HepG2 (cell line): ENCODE measurements at regions not wholly inside any gene's neighbourhood (a gene's known extent, or its start where the extent isn't known, plus 50 kb on each side); places are given as distances from the start of the nearest gene placed in this dataset.
A peak's percentile ranks its signal among the peaks of the same experiment; 100 is the strongest.
"Not testable (repeated sequence)": the region's sequence is repeated elsewhere in the genome, so short reads cannot be mapped to it uniquely, and the experiment has no call there.

Experiments used
- ATAC-seq: fragments of 200-7000 bp; cut with Tn5 transposase; 3 replicates; pipeline ENCODE4 v1.9.1; 2020; ENCODE audit warnings: mild to moderate bottlenecking, moderate library complexity
- BruUV-seq: library from RNA; stranded (reverse); fragments of 400-500 nt; replicated peaks from 2 replicates; lab custom pipeline; 2021; lab: Mats Ljungman, UMichigan
- CTCF ChIA-PET: fragments of 300-600 bp; formaldehyde crosslinking; extraction: SDS; loops from one replicate; lab custom pipeline; 2021; ENCODE audit warnings: low total read pairs, inconsistent platforms, low intra/inter-chr PET ratio; lab: Yijun Ruan, JAX
- POLR2A ChIA-PET: fragments of 350-600 bp; sonication (Branson Sonifier 250); formaldehyde crosslinking; loops from one replicate; lab custom pipeline; 2020; ENCODE audit warnings: antibody characterized with exemption, inconsistent platforms; lab: Yijun Ruan, JAX
- DNase-seq: peaks from one replicate; pipeline ENCODE4 v3.0.0-alpha.2; 2015; ENCODE audit warnings: low spot score
- FAIRE-seq: peaks from 3 replicates; lab custom pipeline; 2011; peaks lifted over from hg19 to GRCh38; lab: Jason Lieb, UNC
- H2AFZ ChIP-seq: one replicate; pipeline ENCODE4 v1.6.1; 2011; ENCODE audit warnings: low read length, inconsistent platforms
- H3K27ac ChIP-seq: fragments of 300-600 bp; 3 replicates; pipeline ENCODE4 v1.8.0; 2011; ENCODE audit warnings: mixed run types, mild to moderate bottlenecking, mixed read lengths, low read length, inconsistent platforms; ENCODE audit not compliant: insufficient read depth; ENCODE audit errors: extremely low read length
- H3K27me3 ChIP-seq, 2 experiments: fragments of 200-600 bp in 1 of 2; 2 replicates in 1 of 2; 3 replicates in 1 of 2; pipeline versions ENCODE4 v1.6.0 to v1.8.0; 2011; ENCODE audit warnings: low read length in 2 of 2, mild to moderate bottlenecking in 2 of 2, moderate library complexity in 2 of 2, inconsistent platforms in 1 of 2; ENCODE audit not compliant: insufficient read depth in 2 of 2, control insufficient read depth in 1 of 2
- H3K36me3 ChIP-seq, 2 experiments: fragments of 200-600 bp in 1 of 2; replicated peaks in 1 of 2; 2 replicates in 1 of 2; 3 replicates in 1 of 2; pipeline versions ENCODE4 v1.5.1 to v1.8.0; 2011; ENCODE audit warnings: low read length in 2 of 2, inconsistent platforms in 1 of 2; ENCODE audit not compliant: insufficient read depth in 2 of 2, control insufficient read depth in 1 of 2
- H3K4me1 ChIP-seq: 2 replicates; pipeline ENCODE4 v1.5.1; 2012; ENCODE audit warnings: low read length, inconsistent platforms; ENCODE audit not compliant: insufficient read depth
- H3K4me2 ChIP-seq: 2 replicates; pipeline ENCODE4 v1.6.0; 2011; ENCODE audit warnings: low read depth, low read length, inconsistent platforms
- H3K4me3 ChIP-seq, 3 experiments: fragments of 200-600 bp in 1 of 3; sonication (generic), shearing (Covaris generic) in 1 of 3; replicated peaks in 1 of 3; 2 replicates each; pipeline ENCODE4 v1.5.1; 2011 to 2016; ENCODE audit warnings: low read length in 3 of 3, inconsistent platforms in 2 of 3, low read depth in 2 of 3, mild to moderate bottlenecking in 2 of 3, control low read depth in 1 of 3, mixed read lengths in 1 of 3; ENCODE audit not compliant: insufficient read depth in 1 of 3
- H3K79me2 ChIP-seq: one replicate; pipeline ENCODE4 v1.6.1; 2011; ENCODE audit warnings: low read length, inconsistent platforms; ENCODE audit not compliant: insufficient read depth
- H3K9ac ChIP-seq: 2 replicates; pipeline ENCODE4 v1.6.0; 2011; ENCODE audit warnings: mild to moderate bottlenecking, low read depth, low read length, inconsistent platforms; ENCODE audit not compliant: insufficient read depth
- H3K9me3 ChIP-seq: 2 replicates; pipeline ENCODE4 v1.5.1; 2012; ENCODE audit warnings: mild to moderate bottlenecking, low read length
- H4K20me1 ChIP-seq: 2 replicates; pipeline ENCODE4 v1.6.0; 2011; ENCODE audit warnings: inconsistent platforms, mild to moderate bottlenecking, low read length, moderate library complexity; ENCODE audit not compliant: insufficient read depth
- CEBPB ChIP-seq: IDR thresholded peaks from 2 replicates; pipeline ENCODE4 v1.6.1; 2011; ENCODE audit warnings: low read depth, low read length, improper control_type of control experiment, borderline replicate concordance
- HNRNPH1 ChIP-seq: fragments of 200-400 bp; formaldehyde crosslinking; optimal IDR thresholded peaks from 2 replicates; pipeline ENCODE3; 2017; ENCODE audit warnings: mild to moderate bottlenecking, low read depth, low read length
- MAFF ChIP-seq: IDR thresholded peaks from 2 replicates; pipeline ENCODE4 v1.6.1; 2011; ENCODE audit warnings: low read depth, low read length, improper control_type of control experiment
- MAFK ChIP-seq, 2 experiments: IDR thresholded peaks in 1 of 2; conservative IDR thresholded peaks in 1 of 2; 2 replicates each; pipeline ENCODE4 v1.6.1; 2011; ENCODE audit warnings: improper control_type of control experiment in 2 of 2, low read length in 2 of 2
- NFYB ChIP-seq: sonication (generic); formaldehyde crosslinking; IDR thresholded peaks from 2 replicates; pipeline ENCODE4 v1.4.0; 2020; ENCODE audit warnings: missing genetic modification reagents
- NFYC ChIP-seq: IDR thresholded peaks from 2 replicates; pipeline ENCODE4 v1.6.1; 2016; ENCODE audit warnings: missing genetic modification reagents, missing compliant biosample characterization
- ZMAT5 ChIP-seq: sonication (generic); formaldehyde crosslinking; IDR thresholded peaks from 2 replicates; pipeline ENCODE4 v1.5.0; 2020; ENCODE audit warnings: mild to moderate bottlenecking, low read depth, missing genetic modification reagents, borderline replicate concordance
- ZNF143 ChIP-seq: sonication (generic); formaldehyde crosslinking; IDR thresholded peaks from 2 replicates; pipeline ENCODE4 v1.4.0; 2020; ENCODE audit warnings: missing genetic modification reagents
- ZNF746 ChIP-seq: sonication (generic); formaldehyde crosslinking; IDR thresholded peaks from 2 replicates; pipeline ENCODE4 v1.8.0; 2022; ENCODE audit warnings: mild to moderate bottlenecking, missing genetic modification reagents
- ZNF772 ChIP-seq: sonication (generic); formaldehyde crosslinking; IDR thresholded peaks from 2 replicates; pipeline ENCODE4 v1.5.0; 2020; ENCODE audit warnings: mild to moderate bottlenecking, missing genetic modification reagents
- ZNF775 ChIP-seq: sonication (generic); formaldehyde crosslinking; IDR thresholded peaks from 2 replicates; pipeline ENCODE4 v1.4.0; 2020; ENCODE audit warnings: missing genetic modification reagents, mild to moderate bottlenecking, moderate library complexity, borderline replicate concordance
- WGBS: methylation state at CpG from one replicate; pipeline ENCODE4 v1.1.6; 2017; ENCODE audit warnings: low lambda C conversion rate; 5-methylcytosine and 5-hydroxymethylcytosine counted together
- in situ Hi-C: cut with HindIII; loops from 2 replicates; pipeline ENCODE4 v1.10.0; 2017; ENCODE audit warnings: low pct_unique_long_range_greater_than_20kb; ENCODE audit not compliant: extremely low pct_ligation_motif_present
- intact Hi-C: fragments of 100-400 bp; cut with micrococcal nuclease; formaldehyde crosslinking; loops from one replicate; pipeline ENCODE4 v1.10.0; 2022; ENCODE audit not compliant: unreplicated experiment

- TF ChIP-seq ZNF775 (CRISPR knock-in tag), result no peak
- no peak for TF ChIP-seq ZNF772 (CRISPR knock-in tag)
- no peak for TF ChIP-seq ZNF746
- no peak for TF ChIP-seq HNRNPH1
- no peak for TF ChIP-seq ZMAT5
- no peak for TF ChIP-seq ZNF143 (CRISPR knock-in tag)
- TF ChIP-seq, all 625 proteins: peak for 0
Observed at GRCh38 chr9:15369238-15369637, 53.4 kb upstream of the SNAPC3 start (continued).

GRCh38 chr9:15364975-15365553 lies 57.6 kb upstream of the SNAPC3 start:
- H3K4me2 ChIP-seq, H2AFZ ChIP-seq, H4K20me1 ChIP-seq, ATAC-seq, H3K36me3 ChIP-seq, H3K9me3 ChIP-seq, in situ Hi-C loops, CTCF ChIA-PET, POLR2A ChIA-PET, H3K4me3 ChIP-seq, H3K9ac ChIP-seq, H3K79me2 ChIP-seq, H3K27ac ChIP-seq, H3K27me3 ChIP-seq, BruUV-seq, intact Hi-C loops, DNase-seq, FAIRE-seq: not testable (repeated sequence)
- TF ChIP-seq CEBPB, result 0 out of 2 replicates have a peak, but pooled peaks have one; percentile 5
- TF ChIP-seq NFYC (CRISPR knock-in tag), result peak; percentile 34; the same call in 1 of the 2 replicates
- TF ChIP-seq MAFF, result peak; percentile 65
- peak; percentile 50 to 70; a peak in 3 of 4 replicates for TF ChIP-seq MAFK (conservative IDR thresholded peaks at IDR 0.05 in 1 of 2, IDR thresholded peaks at IDR 0.05 in 1 of 2; ENCODE audit: low read length in 2 of 2)
- TF ChIP-seq NFYB (CRISPR knock-in tag), result peak; percentile 65
- WGBS, result 68% methylated on average over 11 of the region's 13 CpGs
- peaks cover 13% of the 10 kb centered on the region for H3K4me1 ChIP-seq
